ENCODE measurements at regions not wholly inside any gene's neighbourhood (a gene's known extent, or its start where the extent isn't known, plus 50 kb on each side); places are given as distances from the start of the nearest gene placed in this dataset.

GRCh38 chr10:8520382-8520781 lies 465.9 kb downstream of the GATA3 start:
- H3K27ac ChIP-seq (ENCODE audit: low read depth, low read length): no peak overlapping the region
- H3K4me3 ChIP-seq (replicated peaks in 1 of 2; ENCODE audit: low read depth in 1 of 2, low read length in 2 of 2): no peak overlapping the region
- H3K9ac ChIP-seq (ENCODE audit: low read length): no peak overlapping the region
- intact Hi-C loops (cut with micrococcal nuclease): no loop called here
- no peaks in the 10 kb centered on the region for H3K79me2 ChIP-seq (ENCODE audit: insufficient read depth, low read length)
- ChIA-PET CTCF (no interaction called here), POLR2A (no interaction called here), RAD21 (ENCODE audit: low non-redundant PET in 1 of 2, low total read pairs in 2 of 2, uncharacterized antibody in 2 of 2, unreplicated experiment in 2 of 2) (no interaction called here)
- H2AFZ ChIP-seq (ENCODE audit: low read depth, low read length, poor library complexity, severe bottlenecking): no peak overlapping the region
- TF ChIP-seq CTCF (IDR thresholded peaks at IDR 0.05 in 2 of 3, conservative IDR thresholded peaks at IDR 0.05 in 1 of 3; ENCODE audit: borderline replicate concordance in 1 of 3, insufficient read depth in 1 of 3, low read depth in 2 of 3, low read length in 2 of 3) (peak in 2 of 3 experiments; percentile 2 to 10; a peak in 1 of 6 replicates), CBX3 (IDR thresholded peaks at IDR 0.05; ENCODE audit: low read depth) (no peak)
- H3K27me3 ChIP-seq (ENCODE audit: insufficient read depth, low read length): no peaks in the 10 kb centered on the region
- DNase-seq (ENCODE audit: low read depth, low spot score): no peak
- H3K36me3 ChIP-seq (ENCODE audit: control insufficient read depth in 1 of 2, insufficient read depth in 2 of 2, low read length in 2 of 2): no peaks in the 10 kb centered on the region
- BruUV-seq (replicated peaks): no TSS peak
- no peaks in the 10 kb centered on the region for H3K4me1 ChIP-seq (ENCODE audit: control insufficient read depth in 1 of 2, insufficient read depth in 2 of 2, low read length in 2 of 2)
- no peak for ATAC-seq
- no peaks in the 10 kb centered on the region for H4K20me1 ChIP-seq (ENCODE audit: insufficient read depth)
- no peak overlapping the region for H3K4me2 ChIP-seq (ENCODE audit: low read length)
- H3K9me2 ChIP-seq (ENCODE audit: insufficient read depth): no peaks in the 10 kb centered on the region
- H3K9me3 ChIP-seq (ENCODE audit: control insufficient read depth in 1 of 2, insufficient read depth in 1 of 2, low read depth in 1 of 2, low read length in 2 of 2): peaks cover 0 to 14% of the 10 kb centered on the region in 2 experiments; a peak in 2 of 4 replicates

- ChIA-PET POLR2A (no interaction called here), RAD21 (ENCODE audit: low non-redundant PET in 1 of 2, low total read pairs in 2 of 2, uncharacterized antibody in 2 of 2, unreplicated experiment in 2 of 2) (no interaction called here), CTCF (no interaction called here)
- Histone ChIP-seq H3K27me3 (ENCODE audit: insufficient read depth, low read length) (no peaks in the 10 kb centered on the region), H3K27ac (ENCODE audit: low read depth, low read length) (no peak overlapping the region), H2AFZ (ENCODE audit: low read depth, low read length, poor library complexity, severe bottlenecking) (no peak overlapping the region), H3K4me1 (ENCODE audit: control insufficient read depth in 1 of 2, insufficient read depth in 2 of 2, low read length in 2 of 2) (no peaks in the 10 kb centered on the region), H3K79me2 (ENCODE audit: insufficient read depth, low read length) (no peaks in the 10 kb centered on the region), H3K9me3 (ENCODE audit: control insufficient read depth in 1 of 2, insufficient read depth in 1 of 2, low read depth in 1 of 2, low read length in 2 of 2) (peaks cover 0 to 19% of the 10 kb centered on the region in 2 experiments; a peak in 2 of 4 replicates), H3K4me3 (replicated peaks in 1 of 2; ENCODE audit: low read depth in 1 of 2, low read length in 2 of 2) (no peak overlapping the region), H4K20me1 (ENCODE audit: insufficient read depth) (no peaks in the 10 kb centered on the region), H3K4me2 (ENCODE audit: low read length) (no peak overlapping the region), H3K36me3 (ENCODE audit: control insufficient read depth in 1 of 2, insufficient read depth in 2 of 2, low read length in 2 of 2) (no peaks in the 10 kb centered on the region), H3K9ac (ENCODE audit: low read length) (no peak overlapping the region), H3K9me2 (ENCODE audit: insufficient read depth) (no peaks in the 10 kb centered on the region)
- ATAC-seq (no peak), DNase-seq (ENCODE audit: low read depth, low spot score) (no peak)
- BruUV-seq (replicated peaks): no TSS peak
- intact Hi-C loops (cut with micrococcal nuclease): no loop called here
- TF ChIP-seq ZFX (IDR thresholded peaks at IDR 0.05) (no peak), FOSL1 (IDR thresholded peaks at IDR 0.05; ENCODE audit: low read depth) (no peak), EZH2phosphoT487 (IDR thresholded peaks at IDR 0.05; ENCODE audit: borderline replicate concordance) (no peak), CTCF (IDR thresholded peaks at IDR 0.05 in 2 of 3, conservative IDR thresholded peaks at IDR 0.05 in 1 of 3; ENCODE audit: borderline replicate concordance in 1 of 3, insufficient read depth in 1 of 3, low read depth in 2 of 3, low read length in 2 of 3) (no peak), TCF7L2 (IDR thresholded peaks at IDR 0.05; ENCODE audit: borderline replicate concordance, extremely low read depth, insufficient read depth, insufficient read length) (no peak), ZNF274 (IDR thresholded peaks at IDR 0.05; ENCODE audit: low read depth, low read length) (no peak), CBX3 (IDR thresholded peaks at IDR 0.05; ENCODE audit: low read depth) (no peak), EGR1 (IDR thresholded peaks at IDR 0.05; ENCODE audit: low read depth) (no peak), SIN3A (IDR thresholded peaks at IDR 0.05; ENCODE audit: low read depth) (no peak)
Observed at GRCh38 chr10:8527773-8528172, 473.3 kb downstream of the GATA3 start.

Data from HCT116 (cell line).